SIG-M5 treated with dmso at 0.1 percent for 504 hours (cell line): ENCODE measurements at regions not wholly inside any gene's neighbourhood (a gene's known extent, or its start where the extent isn't known, plus 50 kb on each side); places are given as distances from the start of the nearest gene placed in this dataset.
"Not testable (repeated sequence)": the region's sequence is repeated elsewhere in the genome, so short reads cannot be mapped to it uniquely, and the experiment has no call there.

Source experiments
- DNase-seq: peaks from one replicate; lab custom pipeline; 2025; ENCODE audit not compliant: unreplicated experiment; lab: John Stamatoyannopoulos, UW

GRCh38 chr3:40745381-40746106, 220.8 kb downstream of the ZNF621 start:
- no peak for DNase-seq

DNA sequence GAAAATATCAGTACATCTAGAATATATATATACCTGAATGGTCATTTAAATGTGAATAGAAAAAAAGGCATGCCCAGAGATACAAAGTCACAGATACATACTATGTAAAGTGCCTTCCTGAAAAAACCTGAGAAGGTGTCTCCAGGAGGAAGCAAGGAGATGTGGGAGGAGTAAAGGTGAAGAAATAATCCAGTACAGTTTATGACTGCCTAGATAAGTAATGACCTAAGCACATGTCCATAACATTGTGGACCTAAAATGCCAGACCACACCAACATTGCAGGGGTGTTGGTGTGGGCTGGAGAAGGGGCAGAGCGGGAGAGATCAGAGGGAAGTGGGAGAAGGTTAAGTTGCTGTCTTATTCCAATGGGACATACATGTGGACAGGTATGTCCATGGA, 226.9 kb downstream of the ZNF621 start:
- no peak for DNase-seq

DNA sequence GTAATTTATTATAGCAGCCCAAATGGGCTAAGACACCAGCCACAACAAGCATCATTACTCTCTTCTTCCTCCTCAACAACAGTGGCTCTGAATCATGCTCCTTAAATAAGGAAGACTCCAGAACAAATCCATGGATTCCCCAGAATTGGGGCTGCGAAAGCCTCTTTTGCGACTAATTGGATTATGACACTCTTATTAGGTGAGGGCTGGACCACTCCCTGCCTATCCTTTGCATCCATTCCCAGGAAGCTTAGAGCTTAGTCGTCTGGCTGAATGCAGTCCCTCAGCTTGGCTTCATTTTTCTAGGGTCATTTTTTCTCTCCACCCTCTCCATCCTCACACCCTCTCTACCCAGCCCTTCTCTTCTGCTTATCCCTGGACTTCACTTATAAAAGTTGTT, 227.7 kb downstream of the ZNF621 start:
- DNase-seq, result no peak

DNA sequence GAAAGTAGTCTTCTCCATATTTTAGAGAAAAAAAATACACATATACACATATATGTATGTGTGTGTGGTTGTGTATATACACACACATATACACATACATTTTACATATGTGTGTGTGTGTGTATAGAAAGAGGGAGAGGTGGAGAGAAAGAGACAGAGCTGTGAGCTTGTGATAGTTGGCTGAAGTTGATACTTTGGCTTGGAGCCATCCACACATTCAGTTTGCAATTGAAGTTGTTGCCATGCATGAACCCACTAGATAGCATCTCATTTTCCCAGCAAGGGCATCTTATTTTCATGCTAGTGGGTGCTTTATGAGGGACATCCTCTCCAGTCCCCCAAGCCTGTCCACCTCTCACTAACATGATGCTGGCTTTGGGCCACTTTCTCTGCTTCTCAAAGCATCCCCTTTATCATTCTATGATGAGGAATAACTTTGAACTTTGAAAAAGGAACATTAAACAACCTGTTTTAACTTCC, 228.6 kb downstream of the ZNF621 start:
- DNase-seq, result no peak

DNA sequence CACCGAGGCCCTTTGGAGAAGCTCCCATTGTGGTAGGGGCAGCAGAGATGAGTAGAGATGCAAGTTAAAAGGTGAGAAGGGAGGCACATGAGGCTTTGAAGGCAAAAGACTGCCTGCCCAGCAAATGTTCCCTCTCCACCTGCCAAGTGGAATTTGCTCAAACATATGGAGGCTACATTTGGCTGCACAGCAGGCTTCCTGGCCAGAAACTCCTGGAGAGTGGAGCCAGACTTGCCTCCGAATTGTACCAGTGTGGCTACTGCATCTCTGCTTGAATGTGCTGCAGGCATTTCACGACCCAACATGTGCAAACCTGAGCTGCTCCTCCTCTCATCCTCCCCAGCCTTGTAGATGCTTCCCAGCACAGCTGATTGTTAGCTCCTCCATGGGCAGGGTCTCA, 229.2 kb downstream of the ZNF621 start:
- DNase-seq, result no peak

- DNase-seq, result no peak
These were observed 230.2 kb downstream of the ZNF621 start for GRCh38 chr3:40754994-40755393.

GRCh38 chr3:40756500-40756899, 231.7 kb downstream of the ZNF621 start:
- no peak for DNase-seq

- not testable (repeated sequence) for DNase-seq
These were observed 238.0 kb downstream of the ZNF621 start for GRCh38 chr3:40762771-40763170.

- no peak for DNase-seq
These were observed 239.0 kb downstream of the ZNF621 start for GRCh38 chr3:40763807-40764206.

DNA sequence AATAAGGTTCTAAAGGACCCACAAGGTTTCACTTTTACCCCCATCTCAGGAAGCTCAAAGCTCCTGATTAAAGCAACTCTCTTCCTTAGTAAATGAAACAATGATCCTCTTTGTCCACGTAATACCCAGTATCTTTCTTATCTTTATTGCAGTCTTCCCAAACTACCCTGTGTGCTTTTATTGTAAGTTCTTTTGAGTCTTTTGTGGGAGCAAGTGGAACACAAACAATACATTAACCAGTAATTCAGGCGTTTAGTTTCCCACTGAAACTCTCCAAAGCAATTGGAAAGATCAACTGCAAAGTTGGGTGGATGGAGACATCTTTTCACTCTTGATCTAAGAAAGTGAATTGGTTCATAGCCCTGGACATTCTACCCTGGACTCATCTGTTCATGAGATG, 240.0 kb downstream of the ZNF621 start:
- DNase-seq, result no peak

GRCh38 chr3:40765884-40766283, 241.1 kb downstream of the ZNF621 start:
- no peak for DNase-seq

DNA sequence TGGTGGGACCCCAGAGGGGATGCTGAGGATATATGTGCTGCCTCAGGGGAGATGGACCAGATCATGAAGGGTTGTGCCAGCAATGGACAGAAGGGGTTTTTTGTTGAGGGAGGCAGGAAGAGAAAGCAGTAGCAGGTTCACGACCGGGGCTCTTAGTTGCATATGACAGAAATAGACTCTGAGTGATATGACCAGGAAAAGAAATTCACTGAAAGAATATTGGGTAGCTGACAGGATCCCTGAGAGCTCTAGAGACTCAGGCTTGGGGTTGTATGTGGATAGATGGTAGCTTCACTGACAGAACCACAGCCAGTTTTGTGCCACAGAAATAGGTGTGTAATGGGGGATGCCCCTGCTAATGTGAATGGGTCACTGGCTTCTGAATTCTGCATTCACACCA, 241.6 kb downstream of the ZNF621 start:
- DNase-seq, result no peak

DNA sequence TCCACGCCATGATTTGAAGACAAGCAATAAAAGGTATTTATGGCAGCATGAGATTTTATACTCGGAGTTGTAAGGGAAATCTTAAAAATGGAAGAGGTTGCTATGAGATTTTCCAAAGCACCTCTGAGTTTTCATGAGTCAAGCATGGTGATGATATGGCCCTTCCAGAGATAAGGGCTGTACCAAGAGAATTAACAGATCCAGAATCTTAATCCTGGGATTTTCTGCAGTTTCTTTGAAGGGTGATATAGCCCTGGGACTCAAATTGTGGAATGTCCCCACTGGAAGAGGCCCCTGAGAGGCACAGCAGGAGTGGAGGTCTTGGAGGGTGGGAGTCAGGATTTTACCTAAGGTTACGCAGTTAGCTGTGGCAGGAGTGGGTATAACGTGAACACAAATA, 243.3 kb downstream of the ZNF621 start:
- DNase-seq, result no peak

- DNase-seq, result no peak
These were observed 243.8 kb downstream of the ZNF621 start for GRCh38 chr3:40768536-40768935.

DNA sequence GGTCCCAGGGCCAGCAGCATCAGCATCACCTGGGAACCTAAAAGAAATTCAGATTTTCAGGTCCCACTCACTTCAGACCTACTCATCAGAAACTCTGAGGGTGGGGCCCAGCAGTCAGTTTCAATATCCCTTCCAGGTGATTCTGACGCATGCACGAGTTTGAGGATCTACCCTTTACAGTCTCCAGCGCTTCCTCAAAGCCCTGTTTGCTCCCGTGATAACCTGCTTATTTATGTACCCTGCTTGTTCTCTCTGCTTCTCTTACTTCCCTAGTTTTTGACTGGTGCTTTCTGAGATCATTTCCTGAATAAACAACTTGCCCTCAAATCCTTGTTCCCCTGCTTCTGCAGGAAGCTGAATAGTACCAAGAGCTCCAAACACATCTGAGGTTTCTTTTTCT, 245.3 kb downstream of the ZNF621 start:
- DNase-seq, result no peak

DNA sequence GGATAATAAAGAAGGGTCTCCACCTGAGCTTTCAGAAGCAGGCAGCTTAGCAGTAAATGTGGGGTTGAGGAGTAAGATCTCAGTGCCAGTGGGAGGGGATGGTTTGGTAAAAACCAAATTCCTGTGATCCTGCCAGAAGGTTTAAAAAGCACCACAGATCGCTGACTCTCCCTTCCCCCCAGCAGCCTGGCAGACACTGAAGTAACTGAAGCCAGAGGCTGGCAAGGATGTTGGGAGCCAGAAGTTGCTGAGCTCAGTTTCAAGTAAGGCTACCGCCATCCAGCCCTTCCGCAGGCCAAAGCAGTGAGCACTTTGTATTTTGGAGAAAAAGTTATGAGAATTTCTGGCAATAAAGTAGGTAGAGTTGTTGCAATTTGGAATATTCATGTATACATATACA, 246.4 kb downstream of the ZNF621 start:
- no peak for DNase-seq

GRCh38 chr3:40779039-40779438, 254.3 kb downstream of the ZNF621 start:
- DNase-seq, result no peak

DNA sequence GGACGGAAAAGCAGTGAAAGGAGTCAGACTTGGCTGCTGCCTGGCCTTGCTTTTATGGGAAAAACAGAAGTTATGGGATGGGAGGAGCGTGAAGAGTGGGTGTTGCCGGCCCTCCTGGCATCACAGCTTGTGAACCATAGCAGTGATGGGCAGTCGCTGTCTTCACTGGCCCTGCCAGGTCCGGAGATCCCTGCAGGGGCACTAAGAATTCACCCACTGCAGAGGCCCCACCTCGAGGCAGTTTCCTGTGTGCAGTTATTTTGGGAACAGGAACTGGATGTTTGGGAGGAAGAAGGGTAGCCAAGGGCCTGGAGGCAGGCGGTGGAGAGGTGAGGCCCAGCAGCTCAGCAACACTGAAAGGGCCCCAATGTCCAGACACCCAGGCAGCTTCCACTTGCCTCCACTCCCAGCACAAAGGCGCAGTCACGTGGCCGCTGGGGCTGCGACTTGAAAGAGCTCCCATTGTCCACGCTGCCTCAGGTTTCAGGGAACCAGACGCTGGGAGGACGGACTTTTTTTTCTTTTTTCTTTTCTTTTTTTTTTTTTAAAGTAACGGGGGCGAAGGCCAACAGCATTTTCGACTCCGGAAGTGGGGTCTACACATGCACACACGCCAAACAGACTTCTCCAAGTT, 255.6 kb downstream of the ZNF621 start:
- no peak for DNase-seq

- no peak for DNase-seq
These were observed 256.2 kb downstream of the ZNF621 start for GRCh38 chr3:40780925-40781406.

- DNase-seq, result peak; percentile 6
These were observed 257.5 kb downstream of the ZNF621 start for GRCh38 chr3:40782111-40782721.

GRCh38 chr3:40790746-40791145, 266.0 kb downstream of the ZNF621 start:
- no peak for DNase-seq

GRCh38 chr3:40793730-40794129, 269.0 kb downstream of the ZNF621 start:
- peak; percentile 4 for DNase-seq
